Mucosa of descending colon (tissue), 3 donors: ENCODE measurements at regions not wholly inside any gene's neighbourhood (a gene's known extent, or its start where the extent isn't known, plus 50 kb on each side); places are given as distances from the start of the nearest gene placed in this dataset.

Experiments used
- ATAC-seq: fragments of 200-7000 bp; cut with Tn5 transposase; one replicate; pipeline ENCODE4 v1.9.1; 2020; ENCODE audit warnings: mild to moderate bottlenecking, moderate library complexity
- DNase-seq, 3 donors: peaks; one replicate each; pipeline ENCODE4 v3.0.0-alpha.2; 2020
- H3K36me3 ChIP-seq: fragments of 200-600 bp; one replicate; pipeline ENCODE4 v1.8.0; 2021; ENCODE audit warnings: low read depth, mild to moderate bottlenecking
- H3K4me1 ChIP-seq: fragments of 200-600 bp; one replicate; pipeline ENCODE4 v1.8.0; 2021; ENCODE audit warnings: low read depth, mild to moderate bottlenecking
- H3K4me3 ChIP-seq: fragments of 200-600 bp; one replicate; pipeline ENCODE4 v1.8.0; 2021; ENCODE audit warnings: mild to moderate bottlenecking
- H3K9me3 ChIP-seq: fragments of 200-600 bp; one replicate; pipeline ENCODE4 v1.8.0; 2021; ENCODE audit warnings: mild to moderate bottlenecking
- CTCF ChIP-seq: fragments of 200-600 bp; IDR thresholded peaks from one replicate; pipeline ENCODE4 v1.8.0; 2022; ENCODE audit warnings: antibody characterized with exemption, mild to moderate bottlenecking
- intact Hi-C, 2 donors: fragments of 100-400 bp; cut with DNase I in 1 of 2; cut with micrococcal nuclease in 1 of 2; formaldehyde crosslinking; loops; one replicate each; pipeline versions ENCODE4 v1.11.0 to v1.11.1; 2022; cut with DNase I, micrococcal nuclease
- donor health status: DM: no; HTN: no; CAD: no; lungs with moderate emphysema.
- donor health status: DM: no; HTN: no; CAD: no.
- donor health status: DM: no; HTN: yes; CAD: no.

DNA sequence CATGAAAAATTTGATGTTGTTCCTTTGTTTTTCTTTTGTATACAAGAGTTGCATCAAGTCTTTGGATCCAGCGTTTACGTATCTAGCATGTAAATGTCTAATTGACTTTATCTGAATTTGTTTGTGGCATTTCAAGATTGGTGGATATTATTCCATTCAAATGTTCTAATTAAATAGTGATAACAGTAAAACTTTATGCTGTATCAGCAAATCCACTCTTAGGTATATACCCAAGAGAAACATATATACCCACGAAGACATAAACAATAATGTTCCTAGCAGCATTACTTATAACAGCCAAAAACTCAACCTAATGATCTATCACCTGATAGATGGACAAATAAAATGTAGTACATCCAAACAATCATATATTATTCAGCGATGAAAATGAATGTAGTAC, 579.4 kb upstream of the LRATD1 start:
- TF ChIP-seq CTCF: no peak
- no peak overlapping the region for H3K4me3 ChIP-seq
- DNase-seq (no peak), ATAC-seq (no peak)
- intact Hi-C loops: no loop called here
- no peaks in the 10 kb centered on the region for H3K9me3 ChIP-seq
- H3K36me3 ChIP-seq: no peaks in the 10 kb centered on the region
- no peaks in the 10 kb centered on the region for H3K4me1 ChIP-seq

GRCh38 chr2:14064346-14064745, 568.2 kb upstream of the LRATD1 start:
- ATAC-seq (no peak), DNase-seq (no peak)
- H3K4me3 ChIP-seq: no peak overlapping the region
- intact Hi-C loops: no loop called here
- no peak for TF ChIP-seq CTCF
- H3K36me3 ChIP-seq: no peaks in the 10 kb centered on the region
- no peaks in the 10 kb centered on the region for H3K4me1 ChIP-seq
- H3K9me3 ChIP-seq: no peaks in the 10 kb centered on the region

DNA sequence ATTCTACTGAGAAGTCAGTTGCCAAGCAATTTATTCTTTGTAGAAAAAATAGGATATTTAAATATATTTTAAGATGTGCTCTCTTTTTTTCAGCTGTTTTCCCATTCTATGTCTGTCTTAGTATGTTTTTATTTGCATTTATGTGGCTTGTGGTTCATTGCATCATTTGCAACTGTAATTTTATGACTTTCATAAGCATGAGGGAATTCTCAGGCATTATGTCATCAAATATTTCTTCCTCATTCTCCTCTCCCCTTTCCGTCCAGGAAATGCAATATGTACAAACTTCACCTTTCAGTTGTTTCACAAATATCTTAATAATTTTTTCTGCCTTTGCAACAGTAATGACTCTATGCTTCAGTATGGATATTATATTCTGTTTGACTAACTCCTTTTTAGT, 560.2 kb upstream of the LRATD1 start:
- no peak overlapping the region for H3K4me3 ChIP-seq
- no peak for TF ChIP-seq CTCF
- ATAC-seq: no peak
- no peaks in the 10 kb centered on the region for H3K4me1 ChIP-seq
- DNase-seq: no peak
- intact Hi-C loops: no loop called here
- no peaks in the 10 kb centered on the region for H3K36me3 ChIP-seq
- no peaks in the 10 kb centered on the region for H3K9me3 ChIP-seq

DNA sequence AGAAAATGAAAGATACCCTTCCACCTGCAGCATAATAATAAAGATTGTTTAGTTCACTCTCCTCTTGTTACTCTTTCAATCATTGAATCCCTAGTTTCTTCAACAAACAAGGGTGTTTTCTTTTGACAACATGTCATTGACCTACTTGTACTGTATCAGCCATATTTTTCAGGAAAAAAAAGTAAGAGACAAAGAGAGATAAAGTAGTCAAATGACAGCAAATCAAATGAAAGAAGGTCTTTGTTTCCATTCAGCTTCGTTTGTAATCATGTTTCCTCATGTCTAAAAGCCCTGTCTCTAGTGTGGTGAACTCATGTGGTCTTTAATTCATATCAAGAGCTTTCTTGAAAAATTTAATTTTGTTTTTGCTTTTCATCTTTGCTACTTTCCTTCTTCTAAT, 557.8 kb upstream of the LRATD1 start:
- intact Hi-C loops: no loop called here
- no peak for TF ChIP-seq CTCF
- H3K36me3 ChIP-seq: no peaks in the 10 kb centered on the region
- H3K9me3 ChIP-seq: no peaks in the 10 kb centered on the region
- no peak overlapping the region for H3K4me3 ChIP-seq
- no peaks in the 10 kb centered on the region for H3K4me1 ChIP-seq
- DNase-seq (no peak), ATAC-seq (no peak)

GRCh38 chr2:14079576-14079975, 552.9 kb upstream of the LRATD1 start:
- H3K9me3 ChIP-seq: no peaks in the 10 kb centered on the region
- no peaks in the 10 kb centered on the region for H3K36me3 ChIP-seq
- intact Hi-C loops: no loop called here
- H3K4me3 ChIP-seq: no peak overlapping the region
- no peaks in the 10 kb centered on the region for H3K4me1 ChIP-seq
- no peak for DNase-seq
- no peak for ATAC-seq
- TF ChIP-seq CTCF: no peak

- DNase-seq (no peak), ATAC-seq (no peak)
- no peaks in the 10 kb centered on the region for H3K4me1 ChIP-seq
- intact Hi-C loops: no loop called here
- no peaks in the 10 kb centered on the region for H3K9me3 ChIP-seq
- H3K36me3 ChIP-seq: no peaks in the 10 kb centered on the region
- H3K4me3 ChIP-seq: no peak overlapping the region
- TF ChIP-seq CTCF: no peak
Observed at GRCh38 chr2:14081521-14081920, 551.0 kb upstream of the LRATD1 start.
